ENCODE measurements at regions not wholly inside any gene's neighbourhood (a gene's known extent, or its start where the extent isn't known, plus 50 kb on each side); places are given as distances from the start of the nearest gene placed in this dataset.

DNA sequence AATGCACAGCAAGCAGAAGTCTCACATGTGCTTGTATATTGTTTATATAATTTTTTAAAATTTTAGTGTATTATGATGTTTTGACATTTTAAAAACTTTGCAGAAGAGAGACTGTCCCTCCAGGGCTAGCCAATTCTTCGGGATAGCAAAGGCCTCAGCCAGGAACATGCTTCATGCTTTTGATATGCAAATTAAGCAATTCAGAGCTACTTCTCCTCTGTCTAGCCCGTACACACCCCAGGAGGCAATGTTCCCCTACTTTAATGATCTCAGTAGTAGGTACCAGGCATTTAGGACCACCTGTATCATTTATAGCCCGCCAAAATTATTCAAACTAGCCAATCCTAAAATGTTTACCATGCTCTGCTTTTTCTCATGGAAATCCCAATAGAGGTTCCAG, 1116.2 kb downstream of the OLFM4 start:
- TF ChIP-seq, protein P1, sequence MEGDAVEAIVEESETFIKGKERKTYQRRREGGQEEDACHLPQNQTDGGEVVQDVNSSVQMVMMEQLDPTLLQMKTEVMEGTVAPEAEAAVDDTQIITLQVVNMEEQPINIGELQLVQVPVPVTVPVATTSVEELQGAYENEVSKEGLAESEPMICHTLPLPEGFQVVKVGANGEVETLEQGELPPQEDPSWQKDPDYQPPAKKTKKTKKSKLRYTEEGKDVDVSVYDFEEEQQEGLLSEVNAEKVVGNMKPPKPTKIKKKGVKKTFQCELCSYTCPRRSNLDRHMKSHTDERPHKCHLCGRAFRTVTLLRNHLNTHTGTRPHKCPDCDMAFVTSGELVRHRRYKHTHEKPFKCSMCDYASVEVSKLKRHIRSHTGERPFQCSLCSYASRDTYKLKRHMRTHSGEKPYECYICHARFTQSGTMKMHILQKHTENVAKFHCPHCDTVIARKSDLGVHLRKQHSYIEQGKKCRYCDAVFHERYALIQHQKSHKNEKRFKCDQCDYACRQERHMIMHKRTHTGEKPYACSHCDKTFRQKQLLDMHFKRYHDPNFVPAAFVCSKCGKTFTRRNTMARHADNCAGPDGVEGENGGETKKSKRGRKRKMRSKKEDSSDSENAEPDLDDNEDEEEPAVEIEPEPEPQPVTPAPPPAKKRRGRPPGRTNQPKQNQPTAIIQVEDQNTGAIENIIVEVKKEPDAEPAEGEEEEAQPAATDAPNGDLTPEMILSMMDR (IDR thresholded peaks at IDR 0.05): no peak
- no peak for DNase-seq
- no peak for ATAC-seq
- H3K4me1 ChIP-seq: no peaks in the 10 kb centered on the region
- no peaks in the 10 kb centered on the region for H3K9me3 ChIP-seq
- no peak overlapping the region for H3K4me3 ChIP-seq
- no peak overlapping the region for H3K27ac ChIP-seq
- no peaks in the 10 kb centered on the region for H3K36me3 ChIP-seq
- H3K27me3 ChIP-seq: no peaks in the 10 kb centered on the region
- intact Hi-C loops (cut with DNase I): no loop called here

DNA sequence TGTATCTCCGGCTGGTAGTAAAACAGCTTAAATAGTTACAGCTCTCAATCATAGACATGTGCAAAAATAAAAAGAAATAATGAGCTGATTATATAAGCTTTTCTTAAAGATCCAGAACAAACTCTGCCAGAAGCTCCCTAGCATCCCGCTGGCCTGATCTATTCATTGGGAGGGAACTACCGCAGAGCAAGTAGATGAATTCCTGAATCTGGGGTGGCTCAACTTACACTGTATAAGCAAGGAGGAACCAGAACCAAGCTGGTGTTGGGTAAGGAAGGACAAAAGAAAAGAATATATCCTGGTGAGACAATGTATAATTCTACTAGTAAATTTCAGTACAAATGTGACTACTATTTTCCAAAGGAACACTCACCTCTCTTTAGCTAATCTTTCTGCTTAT, 1122.2 kb downstream of the OLFM4 start:
- no peaks in the 10 kb centered on the region for H3K9me3 ChIP-seq
- ATAC-seq (no peak), DNase-seq (no peak)
- TF ChIP-seq, protein P1 (IDR thresholded peaks at IDR 0.05): no peak
- no peaks in the 10 kb centered on the region for H3K4me1 ChIP-seq
- intact Hi-C loops (cut with DNase I): no loop called here
- no peak overlapping the region for H3K27ac ChIP-seq
- no peaks in the 10 kb centered on the region for H3K27me3 ChIP-seq
- H3K4me3 ChIP-seq: no peak overlapping the region
- no peaks in the 10 kb centered on the region for H3K36me3 ChIP-seq

- Histone ChIP-seq H3K4me3 (no peak overlapping the region), H3K9me3 (no peaks in the 10 kb centered on the region), H3K36me3 (no peaks in the 10 kb centered on the region), H3K4me1 (no peaks in the 10 kb centered on the region), H3K27me3 (no peaks in the 10 kb centered on the region), H3K27ac (no peak overlapping the region)
- TF ChIP-seq, protein P1 (IDR thresholded peaks at IDR 0.05): no peak
- intact Hi-C loops (cut with DNase I): no loop called here
- no peak for DNase-seq
- ATAC-seq: no peak
Observed at GRCh38 chr13:54162069-54162468, 1133.5 kb downstream of the OLFM4 start.

DNA sequence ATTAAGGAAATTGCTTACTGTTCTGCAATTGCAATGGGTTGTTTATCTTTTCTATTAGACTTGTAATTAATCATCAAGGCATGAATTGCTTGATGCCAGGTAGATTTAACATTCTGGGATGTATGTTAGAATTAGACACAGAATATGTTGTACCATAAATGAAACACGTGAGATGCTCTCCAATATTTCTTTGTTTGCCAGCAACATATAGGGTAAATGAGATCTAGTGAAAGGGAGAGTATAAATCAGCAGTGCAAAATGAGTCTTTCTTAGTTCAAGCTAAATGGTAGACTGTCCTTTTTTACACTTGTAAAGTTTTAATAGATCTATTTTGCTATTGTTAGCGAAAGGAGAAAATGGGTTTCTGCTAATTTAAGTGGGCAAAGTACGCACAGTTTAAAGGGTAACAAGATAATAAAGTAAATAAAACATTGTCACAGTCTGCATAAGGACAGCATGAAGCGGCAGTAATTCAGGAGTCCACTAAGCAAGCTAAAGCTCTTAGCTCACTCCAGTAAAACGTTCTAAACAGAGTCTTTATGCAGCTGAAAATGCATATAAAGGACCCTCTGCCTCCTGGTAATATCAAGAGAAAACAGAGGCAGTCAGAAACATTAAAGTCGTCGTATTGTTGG, 1137.1 kb downstream of the OLFM4 start:
- Histone ChIP-seq H3K4me3 (no peak overlapping the region), H3K4me1 (no peaks in the 10 kb centered on the region), H3K36me3 (no peaks in the 10 kb centered on the region), H3K27me3 (no peaks in the 10 kb centered on the region), H3K27ac (no peak overlapping the region), H3K9me3 (no peaks in the 10 kb centered on the region)
- intact Hi-C loops (cut with DNase I): no loop called here
- TF ChIP-seq, protein P1 (IDR thresholded peaks at IDR 0.05): no peak
- DNase-seq: no peak
- ATAC-seq: no peak

DNA sequence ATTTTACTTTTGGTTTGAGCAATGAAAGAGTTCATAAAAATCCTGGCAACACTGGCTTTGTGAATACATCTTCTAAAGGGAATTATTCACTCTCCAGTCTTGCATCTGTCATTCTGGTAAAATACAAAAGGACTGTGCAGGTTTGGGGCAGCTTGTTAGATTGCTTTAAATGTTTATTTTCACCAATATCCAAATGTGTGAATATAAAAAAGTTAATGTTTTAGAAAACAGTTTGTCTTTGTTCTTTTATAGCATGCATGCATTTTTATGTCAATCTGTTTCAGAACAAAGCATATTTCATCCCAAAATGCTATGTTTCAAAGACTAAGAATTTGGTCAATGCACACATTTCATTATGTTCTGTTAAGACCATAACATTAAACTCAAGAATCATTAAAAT, 1145.4 kb downstream of the OLFM4 start:
- Histone ChIP-seq H3K4me3 (no peak overlapping the region), H3K4me1 (no peaks in the 10 kb centered on the region), H3K27me3 (no peaks in the 10 kb centered on the region), H3K27ac (no peak overlapping the region), H3K36me3 (no peaks in the 10 kb centered on the region), H3K9me3 (no peaks in the 10 kb centered on the region)
- TF ChIP-seq, protein P1 (IDR thresholded peaks at IDR 0.05): no peak
- ATAC-seq: no peak
- intact Hi-C loops (cut with DNase I): no loop called here
- no peak for DNase-seq

- intact Hi-C loops (cut with DNase I): no loop called here
- TF ChIP-seq, protein P1 (IDR thresholded peaks at IDR 0.05): no peak
Observed at GRCh38 chr13:54175466-54175865, 1146.9 kb downstream of the OLFM4 start.

More at GRCh38 chr13:54175466-54175865, 1146.9 kb downstream of the OLFM4 start:
- Histone ChIP-seq H3K36me3 (no peaks in the 10 kb centered on the region), H3K27ac (no peak overlapping the region), H3K27me3 (no peaks in the 10 kb centered on the region), H3K9me3 (no peaks in the 10 kb centered on the region), H3K4me3 (no peak overlapping the region), H3K4me1 (no peaks in the 10 kb centered on the region)
- no peak for DNase-seq
- ATAC-seq: no peak

Data from upper lobe of right lung (tissue), 1 donor.